HG03175 (cell line): ENCODE measurements at regions not wholly inside any gene's neighbourhood (a gene's known extent, or its start where the extent isn't known, plus 50 kb on each side); places are given as distances from the start of the nearest gene placed in this dataset.

Experiments used
- ATAC-seq: cut with Tn5 transposase; IDR thresholded peaks from one replicate; pipeline ENCODE4 v1.9.1; 2021; ENCODE audit warnings: mild to moderate bottlenecking, moderate library complexity; ENCODE audit not compliant: unreplicated experiment

GRCh38 chr13:67632590-67632989 is 402.5 kb upstream of the PCDH9 start:
- no peak for ATAC-seq

GRCh38 chr13:67630640-67631039 is 400.5 kb upstream of the PCDH9 start:
- ATAC-seq, result no peak

- ATAC-seq, result no peak
Measured at GRCh38 chr13:67623630-67624029, 393.5 kb upstream of the PCDH9 start.

- no peak for ATAC-seq
Measured at GRCh38 chr13:67620665-67621064, 390.5 kb upstream of the PCDH9 start.

- ATAC-seq, result no peak
Measured at GRCh38 chr13:67619995-67620380, 389.9 kb upstream of the PCDH9 start.

- no peak for ATAC-seq
Measured at GRCh38 chr13:67619351-67619994, 389.3 kb upstream of the PCDH9 start.

- ATAC-seq, result no peak
Measured at GRCh38 chr13:67614579-67614978, 384.4 kb upstream of the PCDH9 start.

GRCh38 chr13:67614013-67614412 is 383.9 kb upstream of the PCDH9 start:
- no peak for ATAC-seq

- no peak for ATAC-seq
Measured at GRCh38 chr13:67588607-67589006, 358.5 kb upstream of the PCDH9 start.

- ATAC-seq, result no peak
Measured at GRCh38 chr13:67577361-67577760, 347.2 kb upstream of the PCDH9 start.

GRCh38 chr13:67574320-67575233 is 344.4 kb upstream of the PCDH9 start:
- ATAC-seq, result no peak

- no peak for ATAC-seq
Measured at GRCh38 chr13:67568205-67568604, 338.1 kb upstream of the PCDH9 start.

- no peak for ATAC-seq
Measured at GRCh38 chr13:67557642-67558241, 327.6 kb upstream of the PCDH9 start.

GRCh38 chr13:67557118-67557517 is 327.0 kb upstream of the PCDH9 start:
- no peak for ATAC-seq

GRCh38 chr13:67554746-67555452 is 324.8 kb upstream of the PCDH9 start:
- ATAC-seq, result no peak

GRCh38 chr13:67554286-67554685 is 324.1 kb upstream of the PCDH9 start:
- ATAC-seq, result no peak

GRCh38 chr13:67549331-67549730 is 319.2 kb upstream of the PCDH9 start:
- ATAC-seq, result no peak

- no peak for ATAC-seq
Measured at GRCh38 chr13:67538906-67539305, 308.8 kb upstream of the PCDH9 start.

- peak; percentile 48 for ATAC-seq
Measured at GRCh38 chr13:67520886-67521285, 290.8 kb upstream of the PCDH9 start.

GRCh38 chr13:67519356-67519755 is 289.2 kb upstream of the PCDH9 start:
- ATAC-seq, result no peak

GRCh38 chr13:67518785-67519184 is 288.6 kb upstream of the PCDH9 start:
- no peak for ATAC-seq
